Lower leg skin (tissue), 3 donors: ENCODE measurements at regions not wholly inside any gene's neighbourhood (a gene's known extent, or its start where the extent isn't known, plus 50 kb on each side); places are given as distances from the start of the nearest gene placed in this dataset.

ENCODE experiments used
- CTCF ChIP-seq, 3 donors: fragments of 450-650 bp; IDR thresholded peaks; one replicate each; pipeline ENCODE4 v1.5.1; 2016; ENCODE audit warnings: antibody characterized with exemption in 3 of 3, mild to moderate bottlenecking in 3 of 3, moderate library complexity in 2 of 3
- POLR2A ChIP-seq, 2 donors: fragments of 450-650 bp; IDR thresholded peaks; one replicate each; pipeline ENCODE4 v1.6.1; 2016 to 2017; ENCODE audit warnings: antibody characterized with exemption in 2 of 2, mild to moderate bottlenecking in 1 of 2, moderate library complexity in 1 of 2

GRCh38 chr1:36542024-36542961 is 59.6 kb upstream of the CSF3R start:
- TF ChIP-seq CTCF (IDR thresholded peaks at IDR 0.05) (no peak), POLR2A (IDR thresholded peaks at IDR 0.05) (no peak)
